Esophagus muscularis mucosa (tissue), 3 donors: ENCODE measurements at regions not wholly inside any gene's neighbourhood (a gene's known extent, or its start where the extent isn't known, plus 50 kb on each side); places are given as distances from the start of the nearest gene placed in this dataset.

Experiments
- CTCF ChIP-seq, 3 experiments: fragments of 200-600 bp in 2 of 3; fragments of 450-650 bp in 1 of 3; sonication (generic) in 2 of 3; IDR thresholded peaks; one replicate each; pipeline ENCODE4 v1.5.1; 2017 to 2019; ENCODE audit warnings: antibody characterized with exemption in 3 of 3, mild to moderate bottlenecking in 2 of 3, moderate library complexity in 1 of 3
- POLR2AphosphoS5 ChIP-seq, 2 donors: sonication (generic); formaldehyde crosslinking; IDR thresholded peaks; one replicate each; pipeline ENCODE4 v1.6.1; 2017; ENCODE audit warnings: antibody characterized with exemption in 2 of 2

DNA sequence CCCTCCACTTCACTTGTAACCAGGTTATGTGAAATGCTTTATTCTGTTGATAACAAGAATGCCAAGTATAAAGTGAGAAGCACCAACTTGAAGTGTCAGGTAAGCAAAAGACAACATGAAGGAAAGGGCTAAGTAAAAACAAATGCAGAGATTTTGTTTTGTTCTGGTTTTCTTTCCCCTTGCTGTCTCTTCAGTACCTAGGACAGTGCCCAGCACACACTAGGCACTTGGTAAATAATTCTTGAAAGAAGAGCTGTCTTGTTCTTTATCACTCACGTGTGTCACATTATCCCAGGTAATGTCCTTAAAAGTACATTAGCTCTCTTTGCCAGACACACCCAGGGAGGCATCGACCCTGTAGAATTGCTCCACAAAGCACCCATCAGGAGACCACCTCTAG, 350.0 kb upstream of the IRAK1BP1 start:
- TF ChIP-seq CTCF (IDR thresholded peaks at IDR 0.05) (no peak), POLR2AphosphoS5 (IDR thresholded peaks at IDR 0.05) (no peak)
